PC-3 (cell line): ENCODE measurements at regions not wholly inside any gene's neighbourhood (a gene's known extent, or its start where the extent isn't known, plus 50 kb on each side); places are given as distances from the start of the nearest gene placed in this dataset.

Experiments
- CTCF ChIP-seq: fragments of 300-600 bp; sonication (generic); conservative IDR thresholded peaks from 2 replicates; pipeline ENCODE4 v1.5.1; 2017; ENCODE audit warnings: antibody characterized with exemption, low read depth, mild to moderate bottlenecking, low read length
- EZH2 ChIP-seq: fragments of 300-600 bp; sonication (generic); IDR thresholded peaks from one replicate; pipeline ENCODE4 v1.6.1; 2017; ENCODE audit warnings: antibody characterized with exemption, mild to moderate bottlenecking, low read length; ENCODE audit not compliant: unreplicated experiment
- EZH2phosphoT487 ChIP-seq: fragments of 300-600 bp; sonication (generic); IDR thresholded peaks from 2 replicates; pipeline ENCODE4 v1.6.1; 2018; ENCODE audit warnings: mild to moderate bottlenecking, antibody characterized with exemption, low read length, borderline replicate concordance

GRCh38 chr4:164287173-164287572 is 466.8 kb upstream of the SMIM31 start:
- no peak for TF ChIP-seq CTCF
- no peak for TF ChIP-seq EZH2
- TF ChIP-seq EZH2phosphoT487: no peak
